Motor neuron (in vitro differentiated cells): ENCODE measurements at regions not wholly inside any gene's neighbourhood (a gene's known extent, or its start where the extent isn't known, plus 50 kb on each side); places are given as distances from the start of the nearest gene placed in this dataset.
"Not testable (repeated sequence)": the region's sequence is repeated elsewhere in the genome, so short reads cannot be mapped to it uniquely, and the experiment has no call there.

ENCODE experiments used
- ATAC-seq, 8 experiments: fragments of 200-7000 bp; cut with Tn5 transposase; replicated peaks in 6 of 8; 2 replicates each; pipeline ENCODE4 v1.8.0; 2021; ENCODE audit warnings: mild to moderate bottlenecking in 8 of 8, moderate library complexity in 8 of 8
- H3K27ac ChIP-seq, 2 donors: fragments of 250-450 bp; sonication (Bioruptor Pico); 2 replicates each; pipeline ENCODE4 v1.9.0; 2021; ENCODE audit warnings: antibody characterized with exemption in 2 of 2, mild to moderate bottlenecking in 2 of 2, moderate library complexity in 1 of 2
- H3K4me1 ChIP-seq, 2 donors: fragments of 250-450 bp; sonication (Bioruptor Pico); replicated peaks in 1 of 2; 2 replicates each; pipeline ENCODE4 v1.6.1; 2021; ENCODE audit warnings: antibody characterized with exemption in 2 of 2, mild to moderate bottlenecking in 2 of 2, moderate library complexity in 1 of 2
- H3K4me3 ChIP-seq, 5 donors: fragments of 250-450 bp; sonication (Bioruptor Pico); 2 replicates each; pipeline ENCODE4 v1.9.0; 2021; ENCODE audit warnings: antibody characterized with exemption in 5 of 5, mild to moderate bottlenecking in 5 of 5, moderate library complexity in 4 of 5
- WGBS, 10 experiments: fragments of 450-650 bp; shearing (Covaris generic); methylation state at CpG; one replicate each; pipeline ENCODE4 v1.0.0; 2022; 5-methylcytosine and 5-hydroxymethylcytosine counted together
- in situ Hi-C, 9 experiments: fragments of 400-800 bp; cut with MboI; loops; one replicate each; pipeline ENCODE4 v1.15.0; 2021; ENCODE audit warnings: low sequenced_read_pairs in 9 of 9, low pct_unique_long_range_greater_than_20kb in 2 of 9; ENCODE audit not compliant: unreplicated experiment in 9 of 9

DNA sequence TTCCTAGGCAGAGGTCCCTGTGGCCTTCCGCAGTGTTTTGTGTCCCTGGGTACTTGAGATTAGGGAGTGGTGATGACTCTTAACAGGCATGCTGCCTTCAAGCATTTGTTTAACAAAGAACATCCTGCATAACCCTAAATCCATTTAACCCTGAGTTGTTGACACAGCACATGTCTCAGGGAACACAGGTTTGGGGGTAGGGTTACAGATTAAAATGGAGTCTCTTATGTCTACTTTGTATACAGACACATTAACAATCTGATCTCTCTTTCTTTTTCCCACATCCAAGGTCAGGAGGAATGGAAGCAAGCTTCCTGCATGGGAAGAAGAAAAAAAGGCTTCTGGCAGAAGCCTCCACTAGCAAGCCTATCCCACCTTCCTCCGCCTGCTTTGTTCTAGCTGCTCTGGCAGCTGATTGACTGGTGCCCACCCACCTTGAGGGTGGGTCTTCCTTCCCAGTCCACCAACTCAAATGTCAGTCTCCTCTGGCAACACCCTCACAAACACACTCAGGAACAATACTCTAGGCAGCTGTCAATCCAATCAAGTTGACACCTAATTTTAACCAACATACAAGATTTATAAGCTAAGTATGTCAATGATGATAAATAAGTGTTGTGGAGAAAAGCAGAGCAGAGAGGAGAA lies 176.5 kb upstream of the CCZ1B start:
- WGBS, 10 experiments, result 33 to 88% methylated on average over 1 of the region's 2 CpGs; no CpG with 5 or more reads in 8 of the 10 experiments
- Histone ChIP-seq H3K4me1 (no peaks in the 10 kb centered on the region), H3K27ac (no peak overlapping the region), H3K4me3 (no peak overlapping the region)
- ATAC-seq, result no peak
- in situ Hi-C loops, result no loop called here

GRCh38 chr7:7005303-7005702 lies 177.0 kb upstream of the C1GALT1 start:
- 0 to 62% (median 0%) methylated on average over 1 to 3 of the region's 4 CpGs; no CpG with 5 or more reads in 1 of the 10 experiments for WGBS, 10 experiments
- Histone ChIP-seq H3K27ac (no peak overlapping the region), H3K4me1 (no peaks in the 10 kb centered on the region), H3K4me3 (no peak overlapping the region)
- no peak for ATAC-seq
- in situ Hi-C loops, result no loop called here

- H3K4me3 ChIP-seq, H3K27ac ChIP-seq, in situ Hi-C loops, H3K4me1 ChIP-seq, ATAC-seq: not testable (repeated sequence)
- no CpG with 5 or more reads among the region's 2 CpGs for WGBS, 10 experiments
Observed at GRCh38 chr7:7005949-7006348, 176.4 kb upstream of the C1GALT1 start.

GRCh38 chr7:7011241-7011640 lies 171.1 kb upstream of the C1GALT1 start:
- H3K4me3 ChIP-seq, in situ Hi-C loops, ATAC-seq, H3K4me1 ChIP-seq, H3K27ac ChIP-seq: not testable (repeated sequence)
- 24 to 100% (median 40%) methylated on average over 1 to 6 of the region's 8 CpGs; no CpG with 5 or more reads in 5 of the 10 experiments for whole genome bisulfite sequencing, 10 experiments

- in situ Hi-C loops, ATAC-seq, H3K4me1 ChIP-seq, H3K27ac ChIP-seq, H3K4me3 ChIP-seq: not testable (repeated sequence)
- 0 to 87% (median 49%) methylated on average over 1 to 7 of the region's 7 CpGs; no CpG with 5 or more reads in 4 of the 10 experiments for WGBS, 10 experiments
Observed at GRCh38 chr7:7011751-7012150, 170.6 kb upstream of the C1GALT1 start.

- in situ Hi-C loops, result no loop called here
- no peak overlapping the region for H3K27ac ChIP-seq
- no peak for ATAC-seq
- H3K4me3 ChIP-seq, result no peak overlapping the region
- no peaks in the 10 kb centered on the region for H3K4me1 ChIP-seq
- 0 to 83% (median 40%) methylated on average over 2 to 6 of the region's 6 CpGs; no CpG with 5 or more reads in 2 of the 10 experiments for WGBS, 10 experiments
Observed at GRCh38 chr7:7014827-7015595, 167.3 kb upstream of the C1GALT1 start.

GRCh38 chr7:7017707-7018280 lies 164.6 kb upstream of the C1GALT1 start:
- in situ Hi-C loops, result no loop called here
- Histone ChIP-seq H3K4me1 (no peaks in the 10 kb centered on the region), H3K4me3 (no peak overlapping the region), H3K27ac (no peak overlapping the region)
- 32 to 89% (median 67%) methylated on average over 2 of the region's 4 CpGs; no CpG with 5 or more reads in 1 of the 10 experiments for WGBS, 10 experiments
- ATAC-seq, result no peak

GRCh38 chr7:7018290-7018689 lies 164.1 kb upstream of the C1GALT1 start:
- in situ Hi-C loops, result no loop called here
- no peak for ATAC-seq
- WGBS, 10 experiments, result 0 to 88% (median 80%) methylated on average over 1 of the region's 1 CpG; no CpG with 5 or more reads in 3 of the 10 experiments

DNA sequence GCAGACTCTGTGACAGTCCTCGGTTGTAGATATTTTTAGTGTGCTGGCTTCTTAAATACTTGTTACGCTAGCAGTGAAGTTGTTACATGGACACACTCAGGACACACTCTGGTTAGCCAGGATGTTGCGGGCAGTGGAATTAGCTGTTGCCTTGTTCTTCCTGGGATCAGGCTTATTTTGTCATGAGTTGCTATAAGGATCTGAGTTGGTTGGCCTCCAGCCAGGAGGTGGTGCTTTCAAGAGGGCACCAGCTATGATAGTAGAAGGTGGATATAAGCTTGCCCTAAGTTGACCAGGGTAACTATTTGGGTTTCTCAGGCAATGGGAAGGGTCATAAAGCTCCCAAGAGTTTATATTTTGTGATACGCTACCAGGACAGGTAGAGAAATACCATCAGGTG lies 150.1 kb upstream of the C1GALT1 start:
- H3K4me1 ChIP-seq, result no peaks in the 10 kb centered on the region
- in situ Hi-C loops, result no loop called here
- H3K27ac ChIP-seq, result no peak overlapping the region
- WGBS, 10 experiments, result 17 to 100% (median 88%) methylated on average over 1 to 4 of the region's 4 CpGs; no CpG with 5 or more reads in 1 of the 10 experiments
- no peak overlapping the region for H3K4me3 ChIP-seq
- no peak for ATAC-seq

More at GRCh38 chr7:7018290-7018689, 164.1 kb upstream of the C1GALT1 start:
- Histone ChIP-seq H3K27ac (no peak overlapping the region), H3K4me1 (no peaks in the 10 kb centered on the region), H3K4me3 (no peak overlapping the region)

DNA sequence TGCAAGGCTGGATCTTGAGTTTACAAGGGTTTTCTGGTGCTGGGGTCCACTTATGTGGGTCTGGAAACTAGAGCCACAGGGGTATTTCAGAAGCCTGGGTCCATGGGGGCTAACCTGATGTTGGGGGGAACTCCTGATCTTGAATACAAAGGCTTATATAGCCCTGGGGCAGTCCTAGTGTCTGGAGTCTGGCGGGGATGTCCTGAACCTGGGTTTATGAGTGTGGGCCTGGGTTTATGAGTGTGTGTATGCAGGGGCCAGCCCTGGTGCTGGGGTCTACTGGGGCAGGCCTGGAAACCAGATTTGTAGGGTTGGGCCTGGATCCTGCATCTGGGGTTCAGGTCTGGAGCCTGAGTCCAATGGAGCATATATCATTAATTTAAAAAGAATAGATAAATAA lies 146.5 kb upstream of the C1GALT1 start:
- no peak overlapping the region for H3K27ac ChIP-seq
- H3K4me3 ChIP-seq, result no peak overlapping the region
- WGBS, 10 experiments, result 60 to 67% (median 67%) methylated on average over 1 of the region's 1 CpG; no CpG with 5 or more reads in 7 of the 10 experiments
- no peak for ATAC-seq
- H3K4me1 ChIP-seq, result no peaks in the 10 kb centered on the region
- in situ Hi-C loops, result no loop called here

- H3K4me3 ChIP-seq, in situ Hi-C loops, H3K27ac ChIP-seq, ATAC-seq, H3K4me1 ChIP-seq: not testable (repeated sequence)
- WGBS, 10 experiments, result 0 to 53% (median 3%) methylated on average over 1 to 3 of the region's 7 CpGs; no CpG with 5 or more reads in 6 of the 10 experiments
Observed at GRCh38 chr7:7042286-7042893, 140.0 kb upstream of the C1GALT1 start.

DNA sequence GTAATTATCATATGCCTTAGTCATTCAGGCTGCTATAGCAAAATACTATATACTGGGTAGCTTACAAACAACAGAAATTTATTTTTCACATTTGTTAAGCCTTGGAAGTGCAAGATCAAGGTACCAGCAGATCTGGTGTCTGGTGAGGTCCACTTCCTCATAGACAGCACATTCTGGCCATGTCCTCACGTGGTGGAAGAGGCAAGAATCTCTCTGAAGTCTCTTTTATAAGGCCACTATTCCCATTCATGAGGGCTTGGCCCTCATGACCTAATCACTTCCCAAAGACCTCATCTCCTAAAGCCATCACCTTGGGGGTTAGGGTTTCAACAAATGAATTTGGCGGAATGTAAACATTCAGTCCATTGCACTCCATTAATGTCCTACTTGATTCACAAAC lies 137.5 kb upstream of the C1GALT1 start:
- Histone ChIP-seq H3K27ac (no peak overlapping the region), H3K4me3 (no peak overlapping the region), H3K4me1 (no peaks in the 10 kb centered on the region)
- in situ Hi-C loops, result no loop called here
- WGBS, 10 experiments, result 20 to 80% (median 50%) methylated on average over 1 to 2 of the region's 2 CpGs; no CpG with 5 or more reads in 5 of the 10 experiments
- no peak for ATAC-seq

- no peak overlapping the region for H3K4me3 ChIP-seq
- ATAC-seq, result no peak
- H3K4me1 ChIP-seq, result no peaks in the 10 kb centered on the region
- H3K27ac ChIP-seq, result no peak overlapping the region
- WGBS, 10 experiments, result 13 to 92% (median 83%) methylated on average over 1 to 4 of the region's 4 CpGs; no CpG with 5 or more reads in 5 of the 10 experiments
- in situ Hi-C loops, result no loop called here
Observed at GRCh38 chr7:7048213-7048612, 134.1 kb upstream of the C1GALT1 start.
